HEK293T (cell line): ENCODE measurements at regions not wholly inside any gene's neighbourhood (a gene's known extent, or its start where the extent isn't known, plus 50 kb on each side); places are given as distances from the start of the nearest gene placed in this dataset.

Experiments used
- CTCF ChIA-PET: fragments of 350-600 bp; formaldehyde crosslinking; extraction: SDS; loops from one replicate; lab custom pipeline; 2021; ENCODE audit warnings: antibody characterized with exemption, inconsistent platforms; lab: Yijun Ruan, JAX
- POLR2A ChIA-PET: fragments of 350-600 bp; formaldehyde crosslinking; extraction: SDS; loops from one replicate; lab custom pipeline; 2020; ENCODE audit warnings: antibody characterized with exemption, inconsistent platforms; lab: Yijun Ruan, JAX
- DNase-seq: peaks from one replicate; pipeline ENCODE4 v3.0.0; 2012; ENCODE audit warnings: mixed read lengths; ENCODE audit errors: extremely low spot score
- ARNT ChIP-seq: fragments of 450-650 bp; IDR thresholded peaks from 2 replicates; pipeline ENCODE4 v1.6.1; 2017; ENCODE audit warnings: mild to moderate bottlenecking
- BHLHE40 ChIP-seq: fragments of 450-650 bp; IDR thresholded peaks from 2 replicates; pipeline ENCODE4 v1.6.1; 2016; ENCODE audit warnings: mild to moderate bottlenecking, moderate library complexity, borderline replicate concordance
- CTBP1 ChIP-seq: fragments of 450-650 bp; IDR thresholded peaks from 2 replicates; pipeline ENCODE4 v1.6.1; 2016; ENCODE audit warnings: borderline replicate concordance
- ELF4 ChIP-seq: fragments of 450-650 bp; IDR thresholded peaks from 2 replicates; pipeline ENCODE4 v1.6.1; 2017; ENCODE audit warnings: antibody characterized with exemption
- FOXA1 ChIP-seq: fragments of 450-650 bp; IDR thresholded peaks from 2 replicates; pipeline ENCODE4 v1.6.1; 2016; ENCODE audit warnings: mild to moderate bottlenecking
- FOXK2 ChIP-seq: fragments of 450-650 bp; IDR thresholded peaks from 2 replicates; pipeline ENCODE4 v1.6.1; 2016; ENCODE audit warnings: mild to moderate bottlenecking
- FOXM1 ChIP-seq: fragments of 450-650 bp; IDR thresholded peaks from 2 replicates; pipeline ENCODE4 v1.6.1; 2017; ENCODE audit warnings: mild to moderate bottlenecking, borderline replicate concordance
- HDGF ChIP-seq: fragments of 450-650 bp; IDR thresholded peaks from 2 replicates; pipeline ENCODE4 v1.6.1; 2017; ENCODE audit warnings: antibody characterized with exemption, borderline replicate concordance
- L3MBTL2 ChIP-seq: fragments of 450-650 bp; conservative IDR thresholded peaks from 2 replicates; pipeline ENCODE4 v1.6.1; 2016; ENCODE audit warnings: mild to moderate bottlenecking
- LEF1 ChIP-seq: fragments of 450-650 bp; IDR thresholded peaks from 2 replicates; pipeline ENCODE4 v1.6.1; 2017; ENCODE audit warnings: mild to moderate bottlenecking, borderline replicate concordance
- NFRKB ChIP-seq: fragments of 450-650 bp; IDR thresholded peaks from 2 replicates; pipeline ENCODE4 v1.6.1; 2016; ENCODE audit warnings: mild to moderate bottlenecking, moderate library complexity
- PKNOX1 ChIP-seq: fragments of 450-650 bp; IDR thresholded peaks from 2 replicates; pipeline ENCODE4 v1.6.1; 2016
- SP1 ChIP-seq: fragments of 450-650 bp; IDR thresholded peaks from 2 replicates; pipeline ENCODE4 v1.6.1; 2017
- SUZ12 ChIP-seq: fragments of 450-650 bp; IDR thresholded peaks from 2 replicates; pipeline ENCODE4 v1.6.1; 2016; ENCODE audit warnings: mild to moderate bottlenecking
- TARDBP ChIP-seq: fragments of 450-650 bp; IDR thresholded peaks from 2 replicates; pipeline ENCODE4 v1.6.1; 2016
- ZNF384 ChIP-seq: fragments of 450-650 bp; IDR thresholded peaks from 2 replicates; pipeline ENCODE4 v1.6.1; 2016

GRCh38 chr16:85200471-85201278 is 88.4 kb upstream of the CIBAR2 start:
- ChIA-PET POLR2A (no interaction called here), CTCF (interaction anchor here (0.6 to 1.3 kb wide), 3 partner anchors 9 to 86 kb away, joined by 3 to 4 read pairs (median 3); no protein-coding TSS in a partner anchor)
- TF ChIP-seq ELF4, result no peak
- no peak for TF ChIP-seq LEF1
- TF ChIP-seq ZNF384, result no peak
- TF ChIP-seq FOXM1, result no peak
- no peak for TF ChIP-seq SP1
- no peak for TF ChIP-seq FOXK2
- no peak for TF ChIP-seq L3MBTL2
- no peak for TF ChIP-seq CTBP1
- TF ChIP-seq SUZ12, result no peak
- TF ChIP-seq FOXA1, result no peak
- TF ChIP-seq TARDBP, result no peak
- no peak for TF ChIP-seq HDGF
- TF ChIP-seq PKNOX1, result no peak
- TF ChIP-seq NFRKB, result no peak
- TF ChIP-seq BHLHE40, result no peak
- TF ChIP-seq ARNT, result no peak
- no peak for DNase-seq

- TF ChIP-seq TARDBP, result no peak
- no peak for TF ChIP-seq FOXK2
- TF ChIP-seq LEF1, result no peak
- TF ChIP-seq ARNT, result no peak
- no peak for TF ChIP-seq FOXA1
- no peak for TF ChIP-seq SUZ12
- no peak for TF ChIP-seq HDGF
- ChIA-PET POLR2A (no interaction called here), CTCF (no interaction called here)
- no peak for DNase-seq
Observed at GRCh38 chr16:85201574-85201973, 89.3 kb upstream of the CIBAR2 start.

GRCh38 chr16:85202051-85202601 is 89.9 kb upstream of the CIBAR2 start:
- POLR2A ChIA-PET, result no interaction called here
- TF ChIP-seq HDGF, result no peak
- TF ChIP-seq BHLHE40, result no peak
- no peak for TF ChIP-seq FOXA1
- no peak for TF ChIP-seq PKNOX1
- no peak for TF ChIP-seq SP1
- TF ChIP-seq ZNF384, result no peak
- no peak for TF ChIP-seq NFRKB
- no peak for TF ChIP-seq ARNT
- TF ChIP-seq SUZ12, result no peak
- no peak for TF ChIP-seq CTBP1
- no peak for TF ChIP-seq LEF1
- TF ChIP-seq FOXK2, result no peak
- TF ChIP-seq TARDBP, result no peak
- DNase-seq, result no peak
- CTCF ChIA-PET, result no interaction called here

- CTCF ChIA-PET, result no interaction called here
- TF ChIP-seq FOXA1, result no peak
- TF ChIP-seq TARDBP, result no peak
- no peak for TF ChIP-seq LEF1
- TF ChIP-seq PKNOX1, result no peak
- TF ChIP-seq L3MBTL2, result no peak
- TF ChIP-seq HDGF, result no peak
- no peak for TF ChIP-seq ARNT
- no peak for TF ChIP-seq ELF4
- TF ChIP-seq FOXK2, result no peak
- TF ChIP-seq FOXM1, result no peak
- no peak for TF ChIP-seq ZNF384
- no peak for TF ChIP-seq CTBP1
- TF ChIP-seq SP1, result no peak
- TF ChIP-seq NFRKB, result no peak
- no peak for TF ChIP-seq BHLHE40
- no peak for DNase-seq
Observed at GRCh38 chr16:85202631-85203461, 90.6 kb upstream of the CIBAR2 start.

GRCh38 chr16:85203462-85203813 is 91.2 kb upstream of the CIBAR2 start:
- CTCF ChIA-PET, result no interaction called here

More at GRCh38 chr16:85202631-85203461, 90.6 kb upstream of the CIBAR2 start:
- POLR2A ChIA-PET, result no interaction called here

More at GRCh38 chr16:85203462-85203813, 91.2 kb upstream of the CIBAR2 start:
- DNase-seq, result no peak
- POLR2A ChIA-PET, result no interaction called here
- TF ChIP-seq LEF1 (no peak), BHLHE40 (no peak), PKNOX1 (no peak), NFRKB (no peak), TARDBP (no peak), SP1 (no peak), ZNF384 (no peak), L3MBTL2 (no peak), ELF4 (no peak), HDGF (no peak), FOXA1 (no peak), FOXM1 (no peak), ARNT (no peak)
